ENCODE measurements at regions not wholly inside any gene's neighbourhood (a gene's known extent, or its start where the extent isn't known, plus 50 kb on each side); places are given as distances from the start of the nearest gene placed in this dataset.
A peak's percentile ranks its signal among the peaks of the same experiment; 100 is the strongest.

- intact Hi-C loops (cut with DNase I), result no loop called here
- no peaks in the 10 kb centered on the region for H3K36me3 ChIP-seq (replicated peaks in 1 of 2)
- peak in 1 of 7 donors; percentile 15 for DNase-seq
- TF ChIP-seq, protein P1, sequence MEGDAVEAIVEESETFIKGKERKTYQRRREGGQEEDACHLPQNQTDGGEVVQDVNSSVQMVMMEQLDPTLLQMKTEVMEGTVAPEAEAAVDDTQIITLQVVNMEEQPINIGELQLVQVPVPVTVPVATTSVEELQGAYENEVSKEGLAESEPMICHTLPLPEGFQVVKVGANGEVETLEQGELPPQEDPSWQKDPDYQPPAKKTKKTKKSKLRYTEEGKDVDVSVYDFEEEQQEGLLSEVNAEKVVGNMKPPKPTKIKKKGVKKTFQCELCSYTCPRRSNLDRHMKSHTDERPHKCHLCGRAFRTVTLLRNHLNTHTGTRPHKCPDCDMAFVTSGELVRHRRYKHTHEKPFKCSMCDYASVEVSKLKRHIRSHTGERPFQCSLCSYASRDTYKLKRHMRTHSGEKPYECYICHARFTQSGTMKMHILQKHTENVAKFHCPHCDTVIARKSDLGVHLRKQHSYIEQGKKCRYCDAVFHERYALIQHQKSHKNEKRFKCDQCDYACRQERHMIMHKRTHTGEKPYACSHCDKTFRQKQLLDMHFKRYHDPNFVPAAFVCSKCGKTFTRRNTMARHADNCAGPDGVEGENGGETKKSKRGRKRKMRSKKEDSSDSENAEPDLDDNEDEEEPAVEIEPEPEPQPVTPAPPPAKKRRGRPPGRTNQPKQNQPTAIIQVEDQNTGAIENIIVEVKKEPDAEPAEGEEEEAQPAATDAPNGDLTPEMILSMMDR (IDR thresholded peaks at IDR 0.05), result no peak
- no peak for TF ChIP-seq POLR2A (IDR thresholded peaks at IDR 0.05)
- H3K9me3 ChIP-seq (replicated peaks in 1 of 3), result no peaks in the 10 kb centered on the region
- no peak overlapping the region for H3K4me3 ChIP-seq
- H3K27me3 ChIP-seq, result no peaks in the 10 kb centered on the region
- no peak overlapping the region for H3K27ac ChIP-seq
- WGBS, 4 donors, result 87 to 99% (median 95%) methylated on average over 15 of the region's 15 CpGs
- peaks cover 25 to 29% of the 10 kb centered on the region in 2 donors for H3K4me1 ChIP-seq (replicated peaks in 1 of 2)
Observed at GRCh38 chr2:8586457-8587051, 95.3 kb upstream of the ID2 start.

GRCh38 chr2:8587251-8587791 is 94.5 kb upstream of the ID2 start:
- H3K4me3 ChIP-seq, result no peak overlapping the region
- DNase-seq, result no peak
- H3K36me3 ChIP-seq (replicated peaks in 1 of 2), result no peaks in the 10 kb centered on the region
- intact Hi-C loops (cut with DNase I), result no loop called here
- no peak for TF ChIP-seq POLR2A (IDR thresholded peaks at IDR 0.05)
- 85 to 90% (median 89%) methylated on average over 14 to 19 of the region's 19 CpGs for WGBS, 4 donors
- H3K9me3 ChIP-seq (replicated peaks in 1 of 3), result no peaks in the 10 kb centered on the region
- no peak overlapping the region for H3K27ac ChIP-seq
- peaks cover 18 to 21% of the 10 kb centered on the region in 2 donors for H3K4me1 ChIP-seq (replicated peaks in 1 of 2)
- no peaks in the 10 kb centered on the region for H3K27me3 ChIP-seq

DNA sequence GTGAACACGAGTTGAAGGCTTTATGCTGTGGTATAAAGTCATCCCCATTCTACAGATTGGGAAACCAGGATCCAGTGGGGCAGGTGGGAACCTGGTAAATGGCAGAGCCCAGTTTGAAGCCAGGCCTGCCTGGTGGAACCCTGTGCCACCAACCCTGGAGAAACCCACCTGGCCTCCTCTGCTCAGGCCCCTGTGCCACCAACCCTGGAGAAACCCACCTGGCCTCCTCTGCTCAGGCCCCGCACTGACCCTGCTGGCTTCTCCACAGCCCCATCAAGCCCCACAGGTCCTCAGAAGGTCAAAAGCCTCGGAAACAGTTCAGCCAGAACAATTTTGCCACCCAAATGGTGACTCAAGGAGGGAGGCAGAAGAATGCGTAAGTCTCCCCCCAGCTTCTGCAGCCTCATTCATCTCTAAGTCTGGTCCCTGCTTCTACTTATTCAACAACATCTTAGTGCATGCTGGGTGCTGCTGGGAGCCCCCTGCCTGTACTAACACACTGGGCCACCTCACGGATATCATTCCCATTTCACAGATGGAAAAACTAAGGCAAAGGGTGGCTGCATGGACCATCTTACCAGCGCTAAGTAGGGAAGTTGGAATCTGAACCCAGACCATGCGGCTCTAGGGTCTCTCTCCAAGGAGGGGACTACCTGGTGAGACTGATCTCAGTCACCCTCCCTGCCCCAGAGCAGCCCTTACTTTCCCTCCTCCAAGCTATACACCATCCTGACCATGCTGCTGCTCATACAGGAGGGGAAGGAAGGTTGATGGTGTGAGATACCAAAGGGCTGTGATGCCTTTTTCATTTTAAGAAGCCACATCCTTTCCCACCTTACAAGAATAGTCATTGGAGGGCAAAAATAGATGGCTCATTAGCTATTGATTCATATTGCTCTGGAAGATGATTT is 93.7 kb upstream of the ID2 start:
- WGBS, 4 donors, result 90 to 100% (median 91%) methylated on average over 2 to 7 of the region's 7 CpGs

GRCh38 chr2:8588831-8589191 is 93.0 kb upstream of the ID2 start:
- no peak for TF ChIP-seq POLR2A (IDR thresholded peaks at IDR 0.05)
- TF ChIP-seq, protein P1 (IDR thresholded peaks at IDR 0.05), result no peak
- DNase-seq, result no peak
- intact Hi-C loops (cut with DNase I), result no loop called here
- Histone ChIP-seq H3K4me1 (replicated peaks in 1 of 2) (peaks cover 5 to 7% of the 10 kb centered on the region in 2 donors), H3K36me3 (replicated peaks in 1 of 2) (no peaks in the 10 kb centered on the region), H3K27ac (no peak overlapping the region), H3K27me3 (no peaks in the 10 kb centered on the region), H3K9me3 (replicated peaks in 1 of 3) (no peaks in the 10 kb centered on the region), H3K4me3 (no peak overlapping the region)
- 87 to 95% (median 92%) methylated on average over 6 of the region's 6 CpGs for WGBS, 4 donors

More for the DNA sequence above, 93.7 kb upstream of the ID2 start:
- intact Hi-C loops (cut with DNase I), result no loop called here
- no peak for DNase-seq
- Histone ChIP-seq H3K27ac (no peak overlapping the region), H3K36me3 (replicated peaks in 1 of 2) (no peaks in the 10 kb centered on the region), H3K4me3 (no peak overlapping the region), H3K4me1 (replicated peaks in 1 of 2) (peaks cover 10 to 13% of the 10 kb centered on the region in 2 donors), H3K9me3 (replicated peaks in 1 of 3) (no peaks in the 10 kb centered on the region), H3K27me3 (no peaks in the 10 kb centered on the region)
- TF ChIP-seq POLR2A (IDR thresholded peaks at IDR 0.05), result no peak
- TF ChIP-seq, protein P1 (IDR thresholded peaks at IDR 0.05), result no peak

Data from adrenal gland (tissue), 9 donors.